ENCODE measurements at regions not wholly inside any gene's neighbourhood (a gene's known extent, or its start where the extent isn't known, plus 50 kb on each side); places are given as distances from the start of the nearest gene placed in this dataset.

DNA sequence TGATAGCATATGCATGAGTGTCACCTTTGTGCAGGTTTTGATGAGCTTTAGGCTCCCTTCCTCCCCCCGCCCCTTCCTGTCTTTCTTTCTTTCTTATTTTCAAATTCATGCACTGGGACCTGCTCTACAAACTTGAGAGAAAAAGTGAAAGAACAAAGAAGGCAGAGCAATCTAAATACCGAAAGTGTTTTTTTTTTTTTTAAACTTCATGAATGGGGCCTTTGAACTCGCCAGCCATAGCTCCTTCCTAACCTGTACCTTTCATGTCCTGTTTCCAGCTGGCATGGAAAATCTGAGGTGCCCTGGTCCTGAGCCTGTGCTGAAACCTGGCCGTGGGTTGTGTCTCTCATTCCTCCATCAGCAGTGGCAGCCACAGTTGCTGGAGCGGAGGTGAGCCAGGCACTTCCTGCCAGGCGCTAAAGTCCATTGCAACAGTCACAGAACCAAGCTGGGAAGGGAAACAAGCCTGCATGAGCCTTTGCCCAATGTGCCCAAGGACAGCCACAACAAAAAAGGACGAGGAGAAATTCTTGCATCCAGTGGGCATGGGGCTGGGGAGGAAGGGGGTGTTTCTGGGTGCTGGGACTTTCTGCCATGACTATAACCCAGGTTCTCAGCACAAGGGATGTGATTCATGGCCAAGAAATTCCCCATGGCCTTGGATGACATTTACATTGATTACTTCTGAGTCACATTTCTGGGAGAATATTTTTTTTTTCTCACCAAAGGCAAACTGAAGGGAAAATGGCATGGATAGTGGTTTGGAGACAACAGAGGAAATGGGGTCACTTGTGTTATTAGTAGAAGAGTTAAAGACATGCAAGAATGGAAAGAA is 102.7 kb downstream of the TMEM30B start:
- peak overlapping the region; percentile 92 for H3K27ac ChIP-seq (ENCODE audit: low read depth, low read length)
- no peaks in the 10 kb centered on the region for H4K20me1 ChIP-seq (ENCODE audit: insufficient read depth, low read length)
- no peaks in the 10 kb centered on the region for H3K79me2 ChIP-seq (ENCODE audit: insufficient read depth, low read length)
- no peak for TF ChIP-seq CTCF (IDR thresholded peaks at IDR 0.05; ENCODE audit: extremely low read depth, low read depth, low read length)
- H3K9me3 ChIP-seq (ENCODE audit: low read depth, low read length), result no peaks in the 10 kb centered on the region
- peak overlapping the region; percentile 46 for H3K4me3 ChIP-seq (ENCODE audit: insufficient read depth, low read length)
- peak overlapping the region; percentile 65 for H3K4me2 ChIP-seq (ENCODE audit: insufficient read depth, low read length)
- H3K4me1 ChIP-seq (ENCODE audit: insufficient read depth, low read length), result peaks cover 41% of the 10 kb centered on the region
- peak overlapping the region; percentile 75 for H2AFZ ChIP-seq (ENCODE audit: low read length)
- H3K27me3 ChIP-seq (ENCODE audit: insufficient read depth, low read length), result no peaks in the 10 kb centered on the region
- DNase-seq (ENCODE audit: insufficient read length, low spot score, missing footprints), result peak; percentile 88
- no peaks in the 10 kb centered on the region for H3K36me3 ChIP-seq (ENCODE audit: insufficient read depth, low read length)

DNA sequence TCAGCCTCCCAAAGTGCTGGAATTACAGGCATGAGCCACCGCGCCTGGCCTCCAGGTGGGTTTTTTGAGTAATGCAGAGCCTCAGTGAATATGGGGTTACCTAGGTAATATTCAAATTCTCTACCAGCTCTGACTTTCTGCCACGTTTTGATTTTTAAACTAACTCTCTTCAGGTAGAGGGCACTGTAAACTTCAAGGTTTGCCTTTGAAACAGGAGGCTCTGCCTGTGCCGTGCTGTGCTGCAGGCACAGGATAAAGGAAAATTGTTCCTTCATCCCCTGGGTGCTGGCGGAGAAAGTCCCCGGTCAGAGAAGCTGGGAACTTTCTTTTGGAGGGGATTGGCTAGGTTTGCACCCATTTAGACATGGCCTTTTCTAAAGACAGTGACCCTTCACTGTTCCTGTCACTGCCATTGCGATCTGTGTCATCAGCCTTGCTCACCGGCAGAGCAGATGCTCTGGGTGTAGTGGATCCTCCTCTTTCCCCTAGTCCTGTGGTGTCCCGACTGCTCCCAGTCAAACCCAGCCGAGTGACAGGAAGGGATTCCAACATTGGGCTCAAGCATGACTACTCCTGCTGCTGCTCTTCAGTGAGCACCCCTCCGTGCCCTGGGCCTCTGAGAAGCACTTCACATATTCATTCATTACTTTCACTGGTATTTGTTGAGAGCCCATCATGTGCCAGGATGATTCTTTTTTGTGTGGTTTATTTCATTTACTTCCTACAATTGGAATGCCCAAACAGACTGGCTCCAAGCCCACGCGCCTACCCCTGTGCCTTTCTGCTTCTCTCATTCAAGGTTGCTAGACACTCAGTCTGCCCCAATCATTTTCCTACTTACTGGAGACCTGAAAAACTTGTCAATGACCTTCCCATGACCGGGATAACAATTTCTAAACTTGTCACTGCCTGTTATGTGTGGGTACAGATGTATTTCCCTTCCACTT is 103.6 kb downstream of the TMEM30B start:
- no peaks in the 10 kb centered on the region for H3K9me3 ChIP-seq (ENCODE audit: low read depth, low read length)
- no peaks in the 10 kb centered on the region for H4K20me1 ChIP-seq (ENCODE audit: insufficient read depth, low read length)
- H3K4me1 ChIP-seq (ENCODE audit: insufficient read depth, low read length), result peaks cover 37% of the 10 kb centered on the region
- no peaks in the 10 kb centered on the region for H3K27me3 ChIP-seq (ENCODE audit: insufficient read depth, low read length)
- H3K4me3 ChIP-seq (ENCODE audit: insufficient read depth, low read length), result no peak overlapping the region
- H3K4me2 ChIP-seq (ENCODE audit: insufficient read depth, low read length), result peak overlapping the region; percentile 65
- peak overlapping the region; percentile 92 for H3K27ac ChIP-seq (ENCODE audit: low read depth, low read length)
- TF ChIP-seq CTCF (IDR thresholded peaks at IDR 0.05; ENCODE audit: extremely low read depth, low read depth, low read length), result no peak
- DNase-seq (ENCODE audit: insufficient read length, low spot score, missing footprints), result peak; percentile 65
- peak overlapping the region; percentile 75 for H2AFZ ChIP-seq (ENCODE audit: low read length)
- no peaks in the 10 kb centered on the region for H3K79me2 ChIP-seq (ENCODE audit: insufficient read depth, low read length)
- H3K36me3 ChIP-seq (ENCODE audit: insufficient read depth, low read length), result no peaks in the 10 kb centered on the region

GRCh38 chr14:61176686-61177085 is 104.5 kb downstream of the TMEM30B start:
- no peaks in the 10 kb centered on the region for H3K9me3 ChIP-seq (ENCODE audit: low read depth, low read length)
- H3K79me2 ChIP-seq (ENCODE audit: insufficient read depth, low read length), result no peaks in the 10 kb centered on the region
- no peaks in the 10 kb centered on the region for H3K36me3 ChIP-seq (ENCODE audit: insufficient read depth, low read length)
- no peak for TF ChIP-seq CTCF (IDR thresholded peaks at IDR 0.05; ENCODE audit: extremely low read depth, low read depth, low read length)
- no peaks in the 10 kb centered on the region for H3K27me3 ChIP-seq (ENCODE audit: insufficient read depth, low read length)
- no peaks in the 10 kb centered on the region for H4K20me1 ChIP-seq (ENCODE audit: insufficient read depth, low read length)
- no peak overlapping the region for H3K4me3 ChIP-seq (ENCODE audit: insufficient read depth, low read length)
- peaks cover 40% of the 10 kb centered on the region for H3K4me1 ChIP-seq (ENCODE audit: insufficient read depth, low read length)
- no peak overlapping the region for H3K4me2 ChIP-seq (ENCODE audit: insufficient read depth, low read length)
- H2AFZ ChIP-seq (ENCODE audit: low read length), result no peak overlapping the region
- H3K27ac ChIP-seq (ENCODE audit: low read depth, low read length), result no peak overlapping the region
- no peak for DNase-seq (ENCODE audit: insufficient read length, low spot score, missing footprints)

DNA sequence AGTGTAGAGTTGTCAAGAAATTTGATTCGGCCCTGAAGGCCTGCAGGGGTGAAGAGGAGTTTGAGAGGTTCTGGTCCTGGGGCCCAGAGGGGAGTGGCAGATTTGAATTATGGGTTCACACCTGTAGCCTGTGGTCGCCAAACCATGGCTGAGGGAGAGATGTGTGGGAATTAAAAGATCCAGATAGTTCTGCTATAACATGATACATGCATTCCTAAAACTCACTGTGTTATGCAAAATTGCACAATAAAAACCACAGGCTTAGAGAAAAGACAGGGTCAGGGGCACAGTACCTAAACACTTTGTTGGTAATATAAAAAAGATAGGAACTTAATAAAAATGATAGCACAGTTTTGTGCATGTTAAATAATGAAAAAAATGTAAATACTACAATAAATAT is 106.2 kb downstream of the TMEM30B start:
- Histone ChIP-seq H3K36me3 (ENCODE audit: insufficient read depth, low read length) (no peaks in the 10 kb centered on the region), H3K79me2 (ENCODE audit: insufficient read depth, low read length) (no peaks in the 10 kb centered on the region), H3K9me3 (ENCODE audit: low read depth, low read length) (no peaks in the 10 kb centered on the region), H2AFZ (ENCODE audit: low read length) (no peak overlapping the region), H3K27me3 (ENCODE audit: insufficient read depth, low read length) (no peaks in the 10 kb centered on the region), H3K27ac (ENCODE audit: low read depth, low read length) (peak overlapping the region; percentile 19), H4K20me1 (ENCODE audit: insufficient read depth, low read length) (no peaks in the 10 kb centered on the region), H3K4me2 (ENCODE audit: insufficient read depth, low read length) (no peak overlapping the region), H3K4me3 (ENCODE audit: insufficient read depth, low read length) (no peak overlapping the region), H3K4me1 (ENCODE audit: insufficient read depth, low read length) (peaks cover 40% of the 10 kb centered on the region)
- no peak for DNase-seq (ENCODE audit: insufficient read length, low spot score, missing footprints)
- no peak for TF ChIP-seq CTCF (IDR thresholded peaks at IDR 0.05; ENCODE audit: extremely low read depth, low read depth, low read length)
